Endothelial cell of umbilical vein (primary cell): ENCODE measurements at regions not wholly inside any gene's neighbourhood (a gene's known extent, or its start where the extent isn't known, plus 50 kb on each side); places are given as distances from the start of the nearest gene placed in this dataset.

Experiments
- BruUV-seq: library from RNA; stranded (reverse); fragments of 400-500 nt; replicated peaks from 2 replicates; lab custom pipeline; 2021; lab: Mats Ljungman, UMichigan
- CTCF ChIA-PET: fragments of 300-600, 350-600 bp; sonication (Branson Sonifier 250); formaldehyde crosslinking; loops from one replicate; lab custom pipeline; 2021; ENCODE audit warnings: antibody characterized with exemption, inconsistent platforms; lab: Charles Lee
- POLR2A ChIA-PET: fragments of 300-600, 350-600 bp; sonication (Branson Sonifier 250); formaldehyde crosslinking; loops from one replicate; lab custom pipeline; 2021; ENCODE audit warnings: antibody characterized with exemption, inconsistent platforms; lab: Charles Lee
- DNase-seq: peaks from one replicate; pipeline ENCODE4 v3.0.0-alpha.2; 2011; ENCODE audit warnings: low read depth, low spot score
- FAIRE-seq: peaks from 2 replicates; lab custom pipeline; 2011; peaks lifted over from hg19 to GRCh38; lab: Jason Lieb, UNC
- H2AFZ ChIP-seq: 2 replicates; pipeline ENCODE4 v1.6.0; 2012; ENCODE audit warnings: low read depth, low read length, control low read depth, inconsistent platforms
- H3K27ac ChIP-seq: 2 replicates; pipeline ENCODE4 v1.5.1; 2011; ENCODE audit warnings: low read depth, mild to moderate bottlenecking, control low read depth, low read length, moderate library complexity; ENCODE audit not compliant: insufficient read depth
- H3K27me3 ChIP-seq, 2 experiments: 2 replicates each; pipeline versions ENCODE4 v1.6.0 to v1.6.1; 2011; ENCODE audit warnings: low read length in 2 of 2, mixed read lengths in 1 of 2; ENCODE audit not compliant: control insufficient read depth in 2 of 2, insufficient read depth in 2 of 2
- H3K36me3 ChIP-seq, 2 experiments: 2 replicates in 1 of 2; 3 replicates in 1 of 2; pipeline ENCODE4 v1.5.1; 2011; ENCODE audit warnings: low read length in 2 of 2, mild to moderate bottlenecking in 1 of 2, moderate library complexity in 1 of 2; ENCODE audit not compliant: control insufficient read depth in 2 of 2, insufficient read depth in 2 of 2; ENCODE audit errors: extremely low read depth in 1 of 2
- H3K4me1 ChIP-seq: 3 replicates; pipeline ENCODE4 v1.5.1; 2011; ENCODE audit warnings: mild to moderate bottlenecking, low read length; ENCODE audit not compliant: control insufficient read depth, insufficient read depth; ENCODE audit errors: extremely low read depth
- H3K4me2 ChIP-seq: 2 replicates; pipeline ENCODE4 v1.6.1; 2011; ENCODE audit warnings: low read length, control low read depth, mixed read lengths; ENCODE audit not compliant: insufficient read depth
- H3K4me3 ChIP-seq, 3 experiments: fragments of 200-600 bp in 1 of 3; sonication (generic), shearing (Covaris generic) in 1 of 3; replicated peaks in 1 of 3; 2 replicates each; pipeline ENCODE4 v1.5.1; 2011 to 2016; ENCODE audit warnings: control low read depth in 3 of 3, low read length in 3 of 3, mild to moderate bottlenecking in 2 of 3, inconsistent platforms in 1 of 3, low read depth in 1 of 3, moderate library complexity in 1 of 3; ENCODE audit not compliant: insufficient read depth in 1 of 3
- H3K79me2 ChIP-seq: 2 replicates; pipeline ENCODE4 v1.6.0; 2012; ENCODE audit warnings: low read length, inconsistent platforms; ENCODE audit not compliant: control insufficient read depth, insufficient read depth
- H3K9ac ChIP-seq: replicated peaks from 2 replicates; pipeline ENCODE3; 2011; ENCODE audit warnings: low read length, control low read depth; ENCODE audit not compliant: insufficient read depth; ENCODE audit errors: extremely low read depth
- H3K9me1 ChIP-seq: replicated peaks from 3 replicates; pipeline ENCODE4 v1.6.0; 2011; ENCODE audit warnings: mild to moderate bottlenecking, low read length; ENCODE audit not compliant: control insufficient read depth, insufficient read depth; ENCODE audit errors: extremely low read depth
- H3K9me3 ChIP-seq: replicated peaks from 2 replicates; pipeline ENCODE4 v1.5.1; 2012; ENCODE audit warnings: low read length, inconsistent platforms; ENCODE audit not compliant: control insufficient read depth, insufficient read depth
- H4K20me1 ChIP-seq: replicated peaks from 2 replicates; pipeline ENCODE3; 2011; ENCODE audit warnings: mild to moderate bottlenecking, low read length; ENCODE audit not compliant: control insufficient read depth, insufficient read depth; ENCODE audit errors: extremely low read depth
- EZH2 ChIP-seq: IDR thresholded peaks from 2 replicates; pipeline ENCODE4 v1.6.1; 2012; ENCODE audit warnings: borderline replicate concordance, low read depth, mild to moderate bottlenecking, moderate library complexity, low read length, inconsistent platforms; ENCODE audit not compliant: severe bottlenecking
- FOS ChIP-seq: IDR thresholded peaks from 2 replicates; pipeline ENCODE4 v1.6.1; 2011; ENCODE audit warnings: mild to moderate bottlenecking, low read length, moderate library complexity, borderline replicate concordance; ENCODE audit not compliant: insufficient read depth
- GATA2 ChIP-seq: IDR thresholded peaks from 2 replicates; pipeline ENCODE4 v1.7.0; 2011; ENCODE audit warnings: low read depth, mild to moderate bottlenecking, moderate library complexity, mixed read lengths, low read length; ENCODE audit not compliant: insufficient read length, insufficient read depth
- JUN ChIP-seq: IDR thresholded peaks from 2 replicates; pipeline ENCODE4 v1.6.1; 2011; ENCODE audit warnings: borderline replicate concordance, low read depth; ENCODE audit not compliant: insufficient read length, insufficient read depth
- MAX ChIP-seq: IDR thresholded peaks from 2 replicates; pipeline ENCODE4 v1.6.1; 2011; ENCODE audit not compliant: insufficient read depth, insufficient read length
- MYC ChIP-seq: IDR thresholded peaks from one replicate; pipeline ENCODE4 v1.6.1; 2011; ENCODE audit warnings: mild to moderate bottlenecking, low read depth, low read length
- POLR2A ChIP-seq: IDR thresholded peaks from 2 replicates; pipeline ENCODE4 v1.6.1; 2012; ENCODE audit warnings: low read depth, mild to moderate bottlenecking, control low read depth, low read length
- POLR2AphosphoS5 ChIP-seq: IDR thresholded peaks from 2 replicates; pipeline ENCODE4 v1.6.1; 2012; ENCODE audit warnings: low read depth, mild to moderate bottlenecking, control low read depth, low read length, moderate library complexity; ENCODE audit not compliant: insufficient read depth
- dilution Hi-C: fragments of 300-500 bp; cut with MboI; formaldehyde crosslinking; loops from one replicate; pipeline ENCODE4 v1.15.0; 2019; ENCODE audit warnings: low sequenced_read_pairs; ENCODE audit not compliant: extremely low pct_ligation_motif_present
- intact Hi-C: fragments of 100-400 bp; cut with micrococcal nuclease; formaldehyde crosslinking; loops from one replicate; pipeline ENCODE4 v1.10.0; 2022
- TF ChIP-seq, protein P1 (sequence below), 2 donors: IDR thresholded peaks; 1 replicate in 1 of 2; 2 replicates in 1 of 2; pipeline ENCODE4 v1.5.1; 2011; ENCODE audit warnings: low read length in 2 of 2, mild to moderate bottlenecking in 2 of 2, moderate library complexity in 2 of 2, control low read depth in 1 of 2, inconsistent platforms in 1 of 2, low read depth in 1 of 2; ENCODE audit not compliant: insufficient read depth in 1 of 2; ENCODE audit errors: extremely low read depth in 1 of 2

GRCh38 chr4:188439641-188440311, 300.5 kb downstream of the TRIML1 start:
- Histone ChIP-seq H3K9me1 (no peaks in the 10 kb centered on the region), H3K9ac (no peak overlapping the region), H4K20me1 (no peaks in the 10 kb centered on the region), H3K27ac (no peak overlapping the region), H3K36me3 (no peaks in the 10 kb centered on the region), H3K4me2 (no peak overlapping the region), H3K27me3 (no peaks in the 10 kb centered on the region), H3K4me1 (no peaks in the 10 kb centered on the region), H3K9me3 (peaks cover 8% of the 10 kb centered on the region), H3K4me3 (no peak overlapping the region), H3K79me2 (no peaks in the 10 kb centered on the region), H2AFZ (no peak overlapping the region)
- intact Hi-C loops (no loop called here), dilution Hi-C loops (no loop called here)
- TF ChIP-seq, protein P1, sequence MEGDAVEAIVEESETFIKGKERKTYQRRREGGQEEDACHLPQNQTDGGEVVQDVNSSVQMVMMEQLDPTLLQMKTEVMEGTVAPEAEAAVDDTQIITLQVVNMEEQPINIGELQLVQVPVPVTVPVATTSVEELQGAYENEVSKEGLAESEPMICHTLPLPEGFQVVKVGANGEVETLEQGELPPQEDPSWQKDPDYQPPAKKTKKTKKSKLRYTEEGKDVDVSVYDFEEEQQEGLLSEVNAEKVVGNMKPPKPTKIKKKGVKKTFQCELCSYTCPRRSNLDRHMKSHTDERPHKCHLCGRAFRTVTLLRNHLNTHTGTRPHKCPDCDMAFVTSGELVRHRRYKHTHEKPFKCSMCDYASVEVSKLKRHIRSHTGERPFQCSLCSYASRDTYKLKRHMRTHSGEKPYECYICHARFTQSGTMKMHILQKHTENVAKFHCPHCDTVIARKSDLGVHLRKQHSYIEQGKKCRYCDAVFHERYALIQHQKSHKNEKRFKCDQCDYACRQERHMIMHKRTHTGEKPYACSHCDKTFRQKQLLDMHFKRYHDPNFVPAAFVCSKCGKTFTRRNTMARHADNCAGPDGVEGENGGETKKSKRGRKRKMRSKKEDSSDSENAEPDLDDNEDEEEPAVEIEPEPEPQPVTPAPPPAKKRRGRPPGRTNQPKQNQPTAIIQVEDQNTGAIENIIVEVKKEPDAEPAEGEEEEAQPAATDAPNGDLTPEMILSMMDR (IDR thresholded peaks at IDR 0.05; ENCODE audit: extremely low read depth in 1 of 2, insufficient read depth in 1 of 2, low read depth in 1 of 2, low read length in 2 of 2): no peak
- no peak for TF ChIP-seq MAX
- BruUV-seq: no TSS peak
- DNase-seq (no peak), FAIRE-seq (no peak)
- ChIA-PET POLR2A (no interaction called here), CTCF (no interaction called here)

DNA sequence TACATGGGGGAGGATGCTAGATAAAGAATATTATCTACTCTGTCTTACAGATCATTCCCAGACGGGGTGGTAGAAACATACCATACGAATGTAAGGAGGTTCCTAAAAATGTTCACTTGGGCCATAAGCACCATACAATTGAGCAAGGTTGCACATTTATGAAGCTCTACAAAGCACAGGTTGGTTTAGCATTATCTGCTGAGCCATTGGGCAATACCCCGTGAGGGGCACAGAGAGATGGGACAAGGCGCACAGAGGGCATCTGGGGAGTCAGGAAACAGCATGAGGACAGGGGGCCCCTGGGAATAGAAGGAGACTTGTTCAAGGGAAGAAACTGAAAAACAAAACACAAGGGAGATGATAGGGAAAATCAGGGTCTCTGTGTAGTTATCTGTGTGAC, 305.3 kb downstream of the TRIML1 start:
- no peak for FAIRE-seq
- peaks cover 4% of the 10 kb centered on the region for H3K9me3 ChIP-seq
- H2AFZ ChIP-seq: no peak overlapping the region
- intact Hi-C loops (no loop called here), dilution Hi-C loops (no loop called here)
- H3K4me2 ChIP-seq: no peak overlapping the region
- H3K4me3 ChIP-seq: no peak overlapping the region
- DNase-seq: no peak
- no TSS peak for BruUV-seq
- H3K36me3 ChIP-seq: no peaks in the 10 kb centered on the region
- CTCF ChIA-PET: no interaction called here
- no peaks in the 10 kb centered on the region for H3K9me1 ChIP-seq
- no peaks in the 10 kb centered on the region for H4K20me1 ChIP-seq
- no peaks in the 10 kb centered on the region for H3K27me3 ChIP-seq
- TF ChIP-seq POLR2AphosphoS5 (no peak), JUN (no peak), MAX (no peak), EZH2 (no peak), MYC (no peak), POLR2A (no peak), GATA2 (no peak), FOS (no peak)
- TF ChIP-seq, protein P1 (IDR thresholded peaks at IDR 0.05; ENCODE audit: extremely low read depth in 1 of 2, insufficient read depth in 1 of 2, low read depth in 1 of 2, low read length in 2 of 2): no peak
- H3K79me2 ChIP-seq: no peaks in the 10 kb centered on the region
- POLR2A ChIA-PET: no interaction called here
- no peaks in the 10 kb centered on the region for H3K4me1 ChIP-seq
- no peak overlapping the region for H3K9ac ChIP-seq
- no peak overlapping the region for H3K27ac ChIP-seq
